Urothelium cell line (cell line): ENCODE measurements at regions not wholly inside any gene's neighbourhood (a gene's known extent, or its start where the extent isn't known, plus 50 kb on each side); places are given as distances from the start of the nearest gene placed in this dataset.
"Not testable (repeated sequence)": the region's sequence is repeated elsewhere in the genome, so short reads cannot be mapped to it uniquely, and the experiment has no call there.

ENCODE experiments used
- DNase-seq: peaks from one replicate; pipeline ENCODE4 v3.0.0; 2011; ENCODE audit warnings: low spot score, mixed read lengths
- FAIRE-seq: peaks from 2 replicates; lab custom pipeline; 2011; peaks lifted over from hg19 to GRCh38; lab: Jason Lieb, UNC

- not testable (repeated sequence) for FAIRE-seq, DNase-seq
These were observed 65.3 kb upstream of the FAM20A start for GRCh38 chr17:68666438-68666837.

DNA sequence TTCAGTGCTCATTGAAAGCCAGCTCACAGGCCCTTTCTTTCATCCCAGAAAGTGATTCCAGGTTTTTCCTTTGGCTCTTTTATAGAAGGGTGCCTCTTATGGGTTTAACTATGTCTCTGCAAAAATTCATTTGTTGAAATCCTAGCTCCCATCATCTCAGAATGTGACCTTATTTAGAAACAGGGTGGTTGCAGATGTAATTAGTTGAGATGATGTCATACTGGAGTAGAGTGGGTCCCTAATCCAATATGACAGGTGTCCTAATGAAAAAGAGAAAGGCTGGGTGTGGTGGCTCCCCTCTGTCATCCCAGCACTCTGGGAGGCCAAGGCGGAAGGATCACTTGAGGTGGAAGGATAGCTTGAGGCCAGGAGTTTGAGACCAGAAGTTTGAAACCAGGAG is 64.2 kb upstream of the FAM20A start:
- FAIRE-seq (no peak), DNase-seq (no peak)

GRCh38 chr17:68662479-68662878 is 61.3 kb upstream of the FAM20A start:
- no peak for FAIRE-seq
- DNase-seq, result no peak

GRCh38 chr17:68662037-68662432 is 60.9 kb upstream of the FAM20A start:
- no peak for DNase-seq
- no peak for FAIRE-seq

DNA sequence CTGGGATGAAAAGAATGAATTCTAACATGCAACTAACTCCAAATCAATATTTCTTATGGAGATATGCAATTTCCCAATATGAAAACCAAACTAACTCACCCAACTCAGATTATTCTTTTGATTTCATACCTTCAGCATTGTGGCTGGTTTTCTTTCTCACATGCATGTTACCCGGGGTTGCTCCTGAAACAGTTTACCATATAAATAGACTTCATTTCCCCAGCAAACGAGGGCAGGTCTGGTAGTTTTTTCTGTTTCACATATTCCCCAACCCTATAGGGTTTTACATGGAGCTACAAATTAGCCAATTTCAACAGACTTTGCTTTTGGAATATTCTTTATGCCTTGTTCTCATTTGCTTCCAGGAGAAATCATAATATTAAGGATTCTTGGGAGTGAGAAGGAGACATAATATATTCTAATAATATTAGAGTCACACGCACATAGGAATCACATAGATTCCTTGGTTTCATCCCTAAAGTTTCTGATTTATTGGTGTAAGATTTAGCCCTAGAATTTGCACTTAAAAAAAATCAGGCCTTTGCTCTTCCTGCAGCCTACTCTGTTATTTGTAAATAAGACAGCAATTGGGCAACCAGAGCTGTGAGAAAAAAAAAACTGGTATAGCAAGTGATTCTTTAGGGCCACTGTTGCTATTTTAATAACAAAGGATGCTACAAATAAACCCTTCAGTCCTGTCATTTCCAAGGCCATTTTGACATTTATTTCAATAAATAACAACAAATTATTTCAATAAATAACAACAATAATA is 60.3 kb upstream of the FAM20A start:
- no peak for DNase-seq
- FAIRE-seq, result no peak

- FAIRE-seq, result no peak
- DNase-seq, result no peak
These were observed 59.1 kb upstream of the FAM20A start for GRCh38 chr17:68660302-68660701.

- DNase-seq (no peak), FAIRE-seq (no peak)
These were observed 58.0 kb upstream of the FAM20A start for GRCh38 chr17:68658999-68659780.

GRCh38 chr17:68657576-68657975 is 56.4 kb upstream of the FAM20A start:
- no peak for FAIRE-seq
- no peak for DNase-seq

- DNase-seq (no peak), FAIRE-seq (no peak)
These were observed 56.0 kb upstream of the FAM20A start for GRCh38 chr17:68657166-68657565.

DNA sequence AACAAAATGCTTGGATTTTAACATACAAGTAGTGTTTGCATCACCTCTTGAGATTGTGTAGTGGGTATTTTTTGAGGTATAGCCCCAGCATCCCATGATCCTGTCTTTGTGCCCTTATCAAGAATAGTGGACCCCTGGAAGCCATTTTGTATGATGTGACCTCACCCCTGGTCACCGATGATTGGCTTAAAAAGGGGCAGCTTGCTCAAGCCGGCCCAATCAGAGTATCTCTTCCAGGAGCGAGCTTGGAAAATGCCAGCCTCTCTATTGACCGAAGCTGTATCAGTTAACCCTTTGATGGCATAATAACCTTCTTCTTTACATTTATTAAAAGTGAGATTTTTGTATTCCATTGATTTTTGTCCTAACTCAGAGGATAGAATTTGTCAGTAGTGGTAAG is 55.5 kb upstream of the FAM20A start:
- DNase-seq (no peak), FAIRE-seq (no peak)
